Calu3 (cell line): ENCODE measurements at regions not wholly inside any gene's neighbourhood (a gene's known extent, or its start where the extent isn't known, plus 50 kb on each side); places are given as distances from the start of the nearest gene placed in this dataset.

Experiments used
- BruUV-seq: library from RNA; stranded (reverse); fragments of 400-500 nt; replicated peaks from 2 replicates; lab custom pipeline; 2021; lab: Mats Ljungman, UMichigan
- CTCF ChIA-PET: fragments of 300-600 bp; sonication (Branson Sonifier 250); formaldehyde crosslinking; loops from one replicate; lab custom pipeline; 2022; ENCODE audit warnings: antibody characterized with exemption; lab: Charles Lee
- DNase-seq: peaks from one replicate; pipeline ENCODE4 v3.0.0; 2022
- H3K27ac Mint-ChIP-seq: one replicate; pipeline ENCODE4 v1.8.0; 2022; ENCODE audit warnings: mixed read lengths; ENCODE audit not compliant: unreplicated experiment
- H3K27me3 Mint-ChIP-seq: one replicate; pipeline ENCODE4 v1.8.0; 2022; ENCODE audit warnings: mixed read lengths; ENCODE audit not compliant: unreplicated experiment
- H3K36me3 Mint-ChIP-seq: one replicate; pipeline ENCODE4 v1.8.0; 2022; ENCODE audit warnings: mild to moderate bottlenecking, moderate library complexity, mixed read lengths; ENCODE audit not compliant: insufficient read depth, unreplicated experiment
- H3K4me1 Mint-ChIP-seq: one replicate; pipeline ENCODE4 v1.8.0; 2022; ENCODE audit warnings: mild to moderate bottlenecking, low read depth, mixed read lengths; ENCODE audit not compliant: unreplicated experiment
- H3K4me3 Mint-ChIP-seq: one replicate; pipeline ENCODE4 v1.8.0; 2022; ENCODE audit warnings: mild to moderate bottlenecking, low read depth, moderate library complexity, mixed read lengths; ENCODE audit not compliant: unreplicated experiment
- H3K9me3 Mint-ChIP-seq: one replicate; pipeline ENCODE4 v1.8.0; 2022; ENCODE audit warnings: low read depth, mixed read lengths; ENCODE audit not compliant: unreplicated experiment
- CTCF ChIP-seq: fragments of 200-600 bp; IDR thresholded peaks from one replicate; pipeline ENCODE4 v1.8.0; 2022; ENCODE audit warnings: antibody characterized with exemption; ENCODE audit not compliant: unreplicated experiment
- intact Hi-C: fragments of 100-400 bp; cut with micrococcal nuclease; formaldehyde crosslinking; loops from one replicate; pipeline ENCODE4 v1.10.0; 2022; ENCODE audit not compliant: unreplicated experiment

- intact Hi-C loops, result no loop called here
- no peak for DNase-seq
- no peak for TF ChIP-seq CTCF
- no peak overlapping the region for H3K4me3 Mint-ChIP-seq
- no peaks in the 10 kb centered on the region for H3K27me3 Mint-ChIP-seq
- no peaks in the 10 kb centered on the region for H3K9me3 Mint-ChIP-seq
- BruUV-seq, result no TSS peak
- no peaks in the 10 kb centered on the region for H3K4me1 Mint-ChIP-seq
- H3K36me3 Mint-ChIP-seq, result no peaks in the 10 kb centered on the region
- H3K27ac Mint-ChIP-seq, result no peak overlapping the region
- CTCF ChIA-PET, result no interaction called here
These were observed 1254.2 kb upstream of the SLC10A2 start for GRCh38 chr13:104320446-104320845.

DNA sequence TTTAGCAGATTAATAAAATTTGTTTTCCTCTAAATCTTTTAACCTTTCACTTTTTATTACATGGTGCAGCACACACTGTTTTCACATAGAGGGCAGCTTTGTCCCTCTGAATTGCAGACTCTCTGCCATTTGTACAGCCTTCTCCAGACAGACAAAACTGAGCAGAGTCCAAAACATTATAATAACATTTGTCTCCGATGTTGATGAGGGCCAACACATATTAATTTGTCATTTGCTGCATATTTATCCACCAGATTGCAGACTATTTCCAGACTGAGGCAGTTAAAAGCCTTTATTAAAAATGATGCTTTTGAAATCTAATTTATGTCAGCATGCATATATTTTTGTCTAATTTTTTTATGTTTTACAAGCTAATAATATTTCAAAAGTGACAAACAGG, 1251.9 kb upstream of the SLC10A2 start:
- CTCF ChIA-PET, result no interaction called here

GRCh38 chr13:104315606-104316005, 1249.4 kb upstream of the SLC10A2 start:
- no TSS peak for BruUV-seq
- TF ChIP-seq CTCF, result no peak
- no peaks in the 10 kb centered on the region for H3K4me1 Mint-ChIP-seq
- no peaks in the 10 kb centered on the region for H3K27me3 Mint-ChIP-seq
- DNase-seq, result no peak
- H3K4me3 Mint-ChIP-seq, result no peak overlapping the region
- H3K27ac Mint-ChIP-seq, result no peak overlapping the region
- peaks cover 2% of the 10 kb centered on the region for H3K9me3 Mint-ChIP-seq
- H3K36me3 Mint-ChIP-seq, result no peaks in the 10 kb centered on the region
- intact Hi-C loops, result loop anchor here (5.0 kb wide), 2 partner anchors 208 to 433 kb away; no protein-coding TSS in a partner anchor
- CTCF ChIA-PET, result no interaction called here

More for the DNA sequence above, 1251.9 kb upstream of the SLC10A2 start:
- no peak for DNase-seq
- BruUV-seq, result no TSS peak
- Mint-ChIP-seq H3K27me3 (no peaks in the 10 kb centered on the region), H3K36me3 (no peaks in the 10 kb centered on the region), H3K4me1 (no peaks in the 10 kb centered on the region), H3K9me3 (no peaks in the 10 kb centered on the region), H3K27ac (no peak overlapping the region), H3K4me3 (no peak overlapping the region)
- TF ChIP-seq CTCF, result no peak
- intact Hi-C loops, result loop anchor here (1.0 to 5.0 kb wide), 3 partner anchors 211 to 436 kb away; no protein-coding TSS in a partner anchor

GRCh38 chr13:104314926-104315535, 1248.8 kb upstream of the SLC10A2 start:
- Mint-ChIP-seq H3K4me1 (no peaks in the 10 kb centered on the region), H3K27ac (no peak overlapping the region), H3K36me3 (no peaks in the 10 kb centered on the region), H3K4me3 (no peak overlapping the region), H3K27me3 (no peaks in the 10 kb centered on the region), H3K9me3 (peaks cover 2% of the 10 kb centered on the region)
- no TSS peak for BruUV-seq
- no peak for DNase-seq
- intact Hi-C loops, result loop anchor here (5.0 kb wide), 2 partner anchors 208 to 433 kb away; no protein-coding TSS in a partner anchor
- CTCF ChIA-PET, result no interaction called here
- no peak for TF ChIP-seq CTCF
